ENCODE measurements at regions not wholly inside any gene's neighbourhood (a gene's known extent, or its start where the extent isn't known, plus 50 kb on each side); places are given as distances from the start of the nearest gene placed in this dataset.

- DNase-seq: no peak
Observed at GRCh38 chr10:78574547-78574946, 494.2 kb upstream of the ZMIZ1 start.

- no peak for DNase-seq
Observed at GRCh38 chr10:78575400-78575799, 493.4 kb upstream of the ZMIZ1 start.

GRCh38 chr10:78576276-78576675, 492.5 kb upstream of the ZMIZ1 start:
- no peak for DNase-seq

- DNase-seq: no peak
Observed at GRCh38 chr10:78577712-78578111, 491.1 kb upstream of the ZMIZ1 start.

GRCh38 chr10:78578929-78579328, 489.8 kb upstream of the ZMIZ1 start:
- no peak for DNase-seq

- no peak for DNase-seq
Observed at GRCh38 chr10:78579576-78579975, 489.2 kb upstream of the ZMIZ1 start.

- peak; percentile 83 to 87 for DNase-seq
Observed at GRCh38 chr10:78579995-78580394, 488.8 kb upstream of the ZMIZ1 start.

GRCh38 chr10:78581133-78581694, 487.6 kb upstream of the ZMIZ1 start:
- DNase-seq: no peak

GRCh38 chr10:78582540-78582939, 486.2 kb upstream of the ZMIZ1 start:
- DNase-seq: no peak

GRCh38 chr10:78584266-78584665, 484.5 kb upstream of the ZMIZ1 start:
- DNase-seq: no peak

- DNase-seq: no peak
Observed at GRCh38 chr10:78584681-78585080, 484.1 kb upstream of the ZMIZ1 start.

GRCh38 chr10:78585952-78586351, 482.8 kb upstream of the ZMIZ1 start:
- DNase-seq: no peak

GRCh38 chr10:78588194-78588811, 480.5 kb upstream of the ZMIZ1 start:
- DNase-seq: no peak

- no peak for DNase-seq
Observed at GRCh38 chr10:78589687-78590086, 479.1 kb upstream of the ZMIZ1 start.

- DNase-seq: no peak
Observed at GRCh38 chr10:78591066-78591465, 477.7 kb upstream of the ZMIZ1 start.

GRCh38 chr10:78594559-78595268, 474.1 kb upstream of the ZMIZ1 start:
- no peak for DNase-seq

GRCh38 chr10:78595269-78595619, 473.5 kb upstream of the ZMIZ1 start:
- DNase-seq: no peak

GRCh38 chr10:78596556-78596955, 472.2 kb upstream of the ZMIZ1 start:
- no peak for DNase-seq

GRCh38 chr10:78597796-78598555, 470.8 kb upstream of the ZMIZ1 start:
- no peak for DNase-seq

GRCh38 chr10:78599122-78599853, 469.5 kb upstream of the ZMIZ1 start:
- no peak for DNase-seq

- DNase-seq: no peak
Observed at GRCh38 chr10:78600121-78600665, 468.6 kb upstream of the ZMIZ1 start.

GRCh38 chr10:78600740-78601139, 468.0 kb upstream of the ZMIZ1 start:
- no peak for DNase-seq
